Keratinocyte (primary cell): ENCODE measurements at regions not wholly inside any gene's neighbourhood (a gene's known extent, or its start where the extent isn't known, plus 50 kb on each side); places are given as distances from the start of the nearest gene placed in this dataset.

ENCODE experiments used
- DNase-seq: peaks from one replicate; pipeline ENCODE4 v3.0.0-alpha.2; 2011; ENCODE audit warnings: low read depth, missing footprints, low spot score
- FAIRE-seq: peaks from 2 replicates; lab custom pipeline; 2011; peaks lifted over from hg19 to GRCh38; lab: Jason Lieb, UNC
- H2AFZ ChIP-seq: 2 replicates; pipeline ENCODE4 v1.6.0; 2012; ENCODE audit warnings: low read length, control low read depth, inconsistent platforms; ENCODE audit not compliant: control insufficient read depth
- H3K27ac ChIP-seq: 2 replicates; pipeline ENCODE4 v1.5.1; 2011; ENCODE audit warnings: low read length; ENCODE audit not compliant: control insufficient read depth, insufficient read depth
- H3K27me3 ChIP-seq: 3 replicates; pipeline ENCODE4 v1.6.0; 2011; ENCODE audit warnings: low read length; ENCODE audit not compliant: control insufficient read depth, insufficient read depth; ENCODE audit errors: extremely low read depth
- H3K36me3 ChIP-seq, 2 experiments: 2 replicates in 1 of 2; 3 replicates in 1 of 2; pipeline ENCODE4 v1.5.1; 2011; ENCODE audit warnings: low read length in 2 of 2, mild to moderate bottlenecking in 1 of 2; ENCODE audit not compliant: control insufficient read depth in 2 of 2, insufficient read depth in 2 of 2; ENCODE audit errors: extremely low read depth in 1 of 2
- H3K4me1 ChIP-seq: 3 replicates; pipeline ENCODE4 v1.5.1; 2011; ENCODE audit warnings: low read length; ENCODE audit not compliant: control insufficient read depth, insufficient read depth; ENCODE audit errors: extremely low read depth
- H3K4me2 ChIP-seq: 3 replicates; pipeline ENCODE4 v1.6.0; 2011; ENCODE audit warnings: low read depth, low read length; ENCODE audit not compliant: control insufficient read depth, insufficient read depth; ENCODE audit errors: extremely low read depth
- H3K4me3 ChIP-seq, 3 experiments: fragments of 200-600 bp in 1 of 3; sonication (generic) in 1 of 3; 2 replicates in 2 of 3; 3 replicates in 1 of 3; pipeline ENCODE4 v1.5.1; 2011 to 2016; ENCODE audit warnings: low read length in 3 of 3, mild to moderate bottlenecking in 3 of 3, control low read depth in 2 of 3, inconsistent platforms in 1 of 3, low read depth in 1 of 3, mixed read lengths in 1 of 3, mixed run types in 1 of 3, moderate library complexity in 1 of 3; ENCODE audit not compliant: control insufficient read depth in 2 of 3, insufficient read depth in 2 of 3; ENCODE audit errors: extremely low read depth in 1 of 3
- H3K79me2 ChIP-seq: 2 replicates; pipeline ENCODE4 v1.6.0; 2012; ENCODE audit warnings: low read length; ENCODE audit not compliant: control insufficient read depth, insufficient read depth
- H3K9ac ChIP-seq: 3 replicates; pipeline ENCODE4 v1.6.0; 2011; ENCODE audit warnings: low read length; ENCODE audit not compliant: control insufficient read depth, insufficient read depth; ENCODE audit errors: extremely low read depth
- H3K9me1 ChIP-seq: 3 replicates; pipeline ENCODE4 v1.6.0; 2011; ENCODE audit warnings: low read length; ENCODE audit not compliant: control insufficient read depth, insufficient read depth; ENCODE audit errors: extremely low read depth
- H3K9me3 ChIP-seq: 2 replicates; pipeline ENCODE4 v1.5.1; 2012; ENCODE audit warnings: low read depth, low read length; ENCODE audit not compliant: control insufficient read depth
- H4K20me1 ChIP-seq: 3 replicates; pipeline ENCODE4 v1.6.0; 2011; ENCODE audit warnings: low read length; ENCODE audit not compliant: control insufficient read depth, insufficient read depth; ENCODE audit errors: extremely low read depth
- EZH2 ChIP-seq: IDR thresholded peaks from one replicate; pipeline ENCODE4 v1.6.1; 2012; ENCODE audit warnings: inconsistent platforms, mild to moderate bottlenecking, low read length, moderate library complexity
- dilution Hi-C: fragments of 300-500 bp; cut with MboI; formaldehyde crosslinking; loops from one replicate; pipeline ENCODE4 v1.7.0; 2020; ENCODE audit warnings: low sequenced_read_pairs; ENCODE audit not compliant: extremely low pct_ligation_motif_present
- TF ChIP-seq, protein P1 (sequence below), 3 experiments: IDR thresholded peaks in 1 of 3; conservative IDR thresholded peaks in 1 of 3; optimal IDR thresholded peaks in 1 of 3; 2 replicates in 2 of 3; 3 replicates in 1 of 3; pipeline versions ENCODE3 to v1.5.1; 2011; ENCODE audit warnings: low read length in 3 of 3, mild to moderate bottlenecking in 3 of 3, moderate library complexity in 2 of 3, control low read depth in 1 of 3, inconsistent platforms in 1 of 3; ENCODE audit not compliant: insufficient read depth in 2 of 3; ENCODE audit errors: extremely low read depth in 1 of 3

DNA sequence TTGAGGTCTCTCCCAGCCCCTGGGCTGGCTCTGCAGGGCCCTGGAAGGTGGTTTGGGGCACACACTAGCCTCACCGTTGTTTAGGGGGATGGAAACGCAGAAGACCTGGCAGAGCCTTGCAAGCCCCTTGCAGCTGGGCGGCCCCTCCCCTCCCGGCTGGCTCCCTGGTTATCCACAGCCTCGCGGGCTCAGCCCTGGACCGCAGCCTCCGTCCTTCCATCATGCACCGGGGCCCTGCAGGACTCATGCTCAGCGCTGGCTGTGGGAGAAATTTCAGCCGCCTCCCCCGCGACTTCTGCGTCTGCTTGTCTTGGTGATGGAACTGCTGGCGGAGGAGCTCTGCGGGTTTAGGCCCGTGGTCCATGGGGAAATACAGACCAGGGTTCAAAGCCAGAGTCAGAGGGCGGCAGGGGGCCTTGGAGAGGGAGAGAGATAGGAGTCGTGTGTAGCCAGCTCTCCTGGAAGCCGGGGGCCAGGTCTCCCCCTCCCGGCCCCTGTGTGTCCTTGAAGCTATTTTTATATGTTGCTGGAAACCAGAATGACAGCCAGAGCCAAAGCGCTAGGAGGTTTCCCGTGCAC is 75.8 kb upstream of the IER5L start:
- peaks cover 13% of the 10 kb centered on the region for H3K27me3 ChIP-seq
- FAIRE-seq (no peak), DNase-seq (no peak)
- H3K9ac ChIP-seq: no peak overlapping the region
- H2AFZ ChIP-seq: no peak overlapping the region
- H3K79me2 ChIP-seq: no peaks in the 10 kb centered on the region
- no peaks in the 10 kb centered on the region for H3K9me3 ChIP-seq
- TF ChIP-seq EZH2: no peak
- TF ChIP-seq, protein P1, sequence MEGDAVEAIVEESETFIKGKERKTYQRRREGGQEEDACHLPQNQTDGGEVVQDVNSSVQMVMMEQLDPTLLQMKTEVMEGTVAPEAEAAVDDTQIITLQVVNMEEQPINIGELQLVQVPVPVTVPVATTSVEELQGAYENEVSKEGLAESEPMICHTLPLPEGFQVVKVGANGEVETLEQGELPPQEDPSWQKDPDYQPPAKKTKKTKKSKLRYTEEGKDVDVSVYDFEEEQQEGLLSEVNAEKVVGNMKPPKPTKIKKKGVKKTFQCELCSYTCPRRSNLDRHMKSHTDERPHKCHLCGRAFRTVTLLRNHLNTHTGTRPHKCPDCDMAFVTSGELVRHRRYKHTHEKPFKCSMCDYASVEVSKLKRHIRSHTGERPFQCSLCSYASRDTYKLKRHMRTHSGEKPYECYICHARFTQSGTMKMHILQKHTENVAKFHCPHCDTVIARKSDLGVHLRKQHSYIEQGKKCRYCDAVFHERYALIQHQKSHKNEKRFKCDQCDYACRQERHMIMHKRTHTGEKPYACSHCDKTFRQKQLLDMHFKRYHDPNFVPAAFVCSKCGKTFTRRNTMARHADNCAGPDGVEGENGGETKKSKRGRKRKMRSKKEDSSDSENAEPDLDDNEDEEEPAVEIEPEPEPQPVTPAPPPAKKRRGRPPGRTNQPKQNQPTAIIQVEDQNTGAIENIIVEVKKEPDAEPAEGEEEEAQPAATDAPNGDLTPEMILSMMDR (optimal IDR thresholded peaks at IDR 0.05 in 1 of 3, IDR thresholded peaks at IDR 0.05 in 1 of 3, conservative IDR thresholded peaks at IDR 0.05 in 1 of 3; ENCODE audit: extremely low read depth in 1 of 3, insufficient read depth in 2 of 3, low read length in 3 of 3): no peak
- no peak overlapping the region for H3K4me3 ChIP-seq
- no peaks in the 10 kb centered on the region for H4K20me1 ChIP-seq
- no peaks in the 10 kb centered on the region for H3K9me1 ChIP-seq
- H3K36me3 ChIP-seq: no peaks in the 10 kb centered on the region
- no peak overlapping the region for H3K27ac ChIP-seq
- dilution Hi-C loops: no loop called here
- peaks cover 10% of the 10 kb centered on the region for H3K4me1 ChIP-seq
- no peak overlapping the region for H3K4me2 ChIP-seq

DNA sequence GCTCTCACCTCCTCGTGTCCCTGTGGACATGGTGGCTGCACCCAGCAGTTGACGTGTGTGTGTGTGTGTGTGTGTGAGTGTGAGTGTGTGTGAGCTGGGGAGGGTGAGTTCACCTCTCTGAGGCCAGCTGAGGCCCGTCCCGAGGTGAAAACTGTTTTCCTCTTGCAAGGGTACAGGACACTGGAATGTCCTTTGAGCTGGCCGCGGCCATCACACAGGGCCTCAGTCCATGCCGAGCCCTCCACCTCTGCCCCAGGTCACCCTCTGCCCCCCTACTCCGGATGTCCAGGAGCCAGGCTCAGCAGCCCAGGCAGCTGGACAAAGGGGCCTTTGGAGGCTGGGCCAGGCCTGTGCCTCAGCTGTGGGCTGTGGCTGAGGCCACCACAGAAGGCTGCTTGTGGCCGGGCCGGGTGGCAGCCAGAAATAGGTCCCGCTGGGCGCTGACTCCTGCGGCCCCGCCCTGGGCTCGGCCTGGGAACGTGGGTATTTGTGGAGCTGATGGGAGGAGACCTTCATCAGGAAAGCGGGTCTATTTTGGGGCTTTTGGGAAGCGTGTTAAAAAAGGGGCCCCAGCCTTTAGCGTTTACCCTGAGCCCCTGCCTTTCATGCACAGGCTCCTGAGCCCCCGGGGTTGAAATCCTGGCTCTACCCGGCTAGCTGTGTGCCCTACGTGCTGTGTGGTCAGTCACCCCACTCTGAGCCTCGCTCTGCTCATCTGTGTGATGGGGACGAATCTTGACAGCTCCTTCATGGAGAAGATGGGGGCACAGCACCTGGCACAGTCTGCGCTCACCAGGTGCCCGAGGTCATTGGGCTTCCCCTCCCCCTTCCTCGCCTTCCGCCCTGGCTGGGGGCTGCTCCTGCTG is 75.1 kb upstream of the IER5L start:
- Histone ChIP-seq H3K9me1 (no peaks in the 10 kb centered on the region), H3K4me2 (no peak overlapping the region), H3K4me1 (peaks cover 5% of the 10 kb centered on the region), H3K36me3 (no peaks in the 10 kb centered on the region), H3K79me2 (no peaks in the 10 kb centered on the region), H3K9me3 (no peaks in the 10 kb centered on the region), H2AFZ (no peak overlapping the region), H3K4me3 (no peak overlapping the region), H3K27me3 (peaks cover 13% of the 10 kb centered on the region), H4K20me1 (no peaks in the 10 kb centered on the region), H3K27ac (no peak overlapping the region), H3K9ac (no peak overlapping the region)
- DNase-seq (no peak), FAIRE-seq (no peak)
- no peak for TF ChIP-seq EZH2
- TF ChIP-seq, protein P1 (optimal IDR thresholded peaks at IDR 0.05 in 1 of 3, IDR thresholded peaks at IDR 0.05 in 1 of 3, conservative IDR thresholded peaks at IDR 0.05 in 1 of 3; ENCODE audit: extremely low read depth in 1 of 3, insufficient read depth in 2 of 3, low read length in 3 of 3): no peak
- dilution Hi-C loops: no loop called here
